Loucy (cell line): ENCODE measurements at regions not wholly inside any gene's neighbourhood (a gene's known extent, or its start where the extent isn't known, plus 50 kb on each side); places are given as distances from the start of the nearest gene placed in this dataset.

ENCODE experiments used
- CTCF ChIP-seq: fragments of 200-600 bp; sonication (generic); conservative IDR thresholded peaks from 2 replicates; pipeline ENCODE4 v1.5.1; 2014; ENCODE audit warnings: mild to moderate bottlenecking, antibody characterized with exemption, low read length
- EZH2phosphoT487 ChIP-seq: fragments of 200-600 bp; IDR thresholded peaks from 2 replicates; pipeline ENCODE4 v1.6.1; 2018; ENCODE audit warnings: antibody characterized with exemption, mild to moderate bottlenecking, moderate library complexity, borderline replicate concordance

DNA sequence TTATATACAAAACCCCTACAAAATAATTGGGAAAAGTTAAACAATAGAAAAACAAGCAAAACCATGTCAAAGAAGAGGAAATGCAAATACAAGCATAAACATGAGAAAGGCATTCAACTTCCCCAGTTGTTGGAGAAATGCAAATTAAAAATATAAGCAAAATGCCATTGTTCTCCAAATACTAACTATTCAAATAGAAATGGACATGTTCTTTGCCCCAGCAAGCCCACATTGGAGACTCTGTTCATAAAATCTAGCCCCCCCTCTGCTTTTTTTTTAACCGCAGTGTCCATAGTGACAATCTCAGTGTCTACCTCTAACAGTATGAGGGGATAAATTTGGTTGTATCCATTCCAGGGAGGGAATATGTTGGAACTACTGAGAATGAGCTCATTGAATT, 59.7 kb upstream of the LCTL start:
- no peak for TF ChIP-seq EZH2phosphoT487
- TF ChIP-seq CTCF, result no peak
